ENCODE measurements at regions not wholly inside any gene's neighbourhood (a gene's known extent, or its start where the extent isn't known, plus 50 kb on each side); places are given as distances from the start of the nearest gene placed in this dataset.

- TF ChIP-seq CTCF (IDR thresholded peaks at IDR 0.05; ENCODE audit: extremely low read depth, low read depth, low read length): no peak
- peak overlapping the region; percentile 76 for H3K4me3 ChIP-seq (ENCODE audit: insufficient read depth, low read length)
- H3K27ac ChIP-seq (ENCODE audit: low read depth, low read length): peak overlapping the region; percentile 91
- DNase-seq (ENCODE audit: insufficient read length, low spot score, missing footprints): no peak
- no peaks in the 10 kb centered on the region for H3K27me3 ChIP-seq (ENCODE audit: insufficient read depth, low read length)
- peaks cover 22% of the 10 kb centered on the region for H4K20me1 ChIP-seq (ENCODE audit: insufficient read depth, low read length)
- H3K79me2 ChIP-seq (ENCODE audit: insufficient read depth, low read length): peaks cover 91% of the 10 kb centered on the region
- H3K4me1 ChIP-seq (ENCODE audit: insufficient read depth, low read length): peaks cover 54% of the 10 kb centered on the region
- no peaks in the 10 kb centered on the region for H3K9me3 ChIP-seq (ENCODE audit: low read depth, low read length)
- H3K4me2 ChIP-seq (ENCODE audit: insufficient read depth, low read length): peak overlapping the region; percentile 80
- H3K36me3 ChIP-seq (ENCODE audit: insufficient read depth, low read length): peaks cover 72% of the 10 kb centered on the region
- no peak overlapping the region for H2AFZ ChIP-seq (ENCODE audit: low read length)
These were observed 564.6 kb upstream of the DIPK2B start for GRCh38 chrX:45765281-45765680.

- DNase-seq (ENCODE audit: insufficient read length, low spot score, missing footprints): no peak
- H3K27ac ChIP-seq (ENCODE audit: low read depth, low read length): peak overlapping the region; percentile 76
These were observed 562.3 kb upstream of the DIPK2B start for GRCh38 chrX:45762699-45763647.

GRCh38 chrX:45761920-45762319, 561.2 kb upstream of the DIPK2B start:
- peaks cover 84% of the 10 kb centered on the region for H3K4me1 ChIP-seq (ENCODE audit: insufficient read depth, low read length)
- peak overlapping the region; percentile 76 for H3K27ac ChIP-seq (ENCODE audit: low read depth, low read length)
- H3K36me3 ChIP-seq (ENCODE audit: insufficient read depth, low read length): peaks cover 62% of the 10 kb centered on the region
- TF ChIP-seq CTCF (IDR thresholded peaks at IDR 0.05; ENCODE audit: extremely low read depth, low read depth, low read length): no peak
- peaks cover 90% of the 10 kb centered on the region for H3K79me2 ChIP-seq (ENCODE audit: insufficient read depth, low read length)
- H2AFZ ChIP-seq (ENCODE audit: low read length): no peak overlapping the region
- no peaks in the 10 kb centered on the region for H3K9me3 ChIP-seq (ENCODE audit: low read depth, low read length)
- no peak overlapping the region for H3K4me3 ChIP-seq (ENCODE audit: insufficient read depth, low read length)
- H3K27me3 ChIP-seq (ENCODE audit: insufficient read depth, low read length): no peaks in the 10 kb centered on the region
- peak overlapping the region; percentile 75 for H3K4me2 ChIP-seq (ENCODE audit: insufficient read depth, low read length)
- DNase-seq (ENCODE audit: insufficient read length, low spot score, missing footprints): no peak
- peaks cover 26% of the 10 kb centered on the region for H4K20me1 ChIP-seq (ENCODE audit: insufficient read depth, low read length)

More at GRCh38 chrX:45762699-45763647, 562.3 kb upstream of the DIPK2B start:
- H3K4me1 ChIP-seq (ENCODE audit: insufficient read depth, low read length): peaks cover 73% of the 10 kb centered on the region
- peaks cover 72% of the 10 kb centered on the region for H3K36me3 ChIP-seq (ENCODE audit: insufficient read depth, low read length)
- no peak for TF ChIP-seq CTCF (IDR thresholded peaks at IDR 0.05; ENCODE audit: extremely low read depth, low read depth, low read length)
- H3K4me2 ChIP-seq (ENCODE audit: insufficient read depth, low read length): peak overlapping the region; percentile 75
- H4K20me1 ChIP-seq (ENCODE audit: insufficient read depth, low read length): peaks cover 26% of the 10 kb centered on the region
- peak overlapping the region; percentile 45 for H3K4me3 ChIP-seq (ENCODE audit: insufficient read depth, low read length)
- H2AFZ ChIP-seq (ENCODE audit: low read length): no peak overlapping the region
- peaks cover 90% of the 10 kb centered on the region for H3K79me2 ChIP-seq (ENCODE audit: insufficient read depth, low read length)
- no peaks in the 10 kb centered on the region for H3K27me3 ChIP-seq (ENCODE audit: insufficient read depth, low read length)
- no peaks in the 10 kb centered on the region for H3K9me3 ChIP-seq (ENCODE audit: low read depth, low read length)

- Histone ChIP-seq H2AFZ (ENCODE audit: low read length) (no peak overlapping the region), H3K36me3 (ENCODE audit: insufficient read depth, low read length) (peaks cover 57% of the 10 kb centered on the region), H3K79me2 (ENCODE audit: insufficient read depth, low read length) (peaks cover 89% of the 10 kb centered on the region), H3K27ac (ENCODE audit: low read depth, low read length) (peak overlapping the region; percentile 76), H3K4me2 (ENCODE audit: insufficient read depth, low read length) (peak overlapping the region; percentile 75), H3K4me3 (ENCODE audit: insufficient read depth, low read length) (peak overlapping the region; percentile 32), H3K27me3 (ENCODE audit: insufficient read depth, low read length) (no peaks in the 10 kb centered on the region), H3K4me1 (ENCODE audit: insufficient read depth, low read length) (peaks cover 85% of the 10 kb centered on the region), H4K20me1 (ENCODE audit: insufficient read depth, low read length) (peaks cover 20% of the 10 kb centered on the region), H3K9me3 (ENCODE audit: low read depth, low read length) (no peaks in the 10 kb centered on the region)
- TF ChIP-seq CTCF (IDR thresholded peaks at IDR 0.05; ENCODE audit: extremely low read depth, low read depth, low read length): no peak
- no peak for DNase-seq (ENCODE audit: insufficient read length, low spot score, missing footprints)
These were observed 559.6 kb upstream of the DIPK2B start for GRCh38 chrX:45760187-45760742.
